Skin epidermis (tissue), 12 donors: ENCODE measurements at regions not wholly inside any gene's neighbourhood (a gene's known extent, or its start where the extent isn't known, plus 50 kb on each side); places are given as distances from the start of the nearest gene placed in this dataset.

Experiments used
- H3K27ac ChIP-seq, 21 experiments: fragments of 200-600 bp; sonication (generic) in 11 of 21; one replicate each; pipeline ENCODE4 v1.5.0; 2020; ENCODE audit warnings: mild to moderate bottlenecking in 3 of 21, inconsistent platforms in 2 of 21, moderate library complexity in 2 of 21
- H3K4me3 ChIP-seq, 7 experiments: fragments of 200-600 bp; sonication (generic) in 2 of 7; one replicate each; pipeline ENCODE4 v1.5.0; 2020; ENCODE audit warnings: inconsistent platforms in 2 of 7, mild to moderate bottlenecking in 2 of 7, moderate library complexity in 1 of 7

GRCh38 chr21:22235866-22236590, 1237.8 kb downstream of the NCAM2 start:
- Histone ChIP-seq H3K27ac (no peak overlapping the region), H3K4me3 (no peak overlapping the region)

DNA sequence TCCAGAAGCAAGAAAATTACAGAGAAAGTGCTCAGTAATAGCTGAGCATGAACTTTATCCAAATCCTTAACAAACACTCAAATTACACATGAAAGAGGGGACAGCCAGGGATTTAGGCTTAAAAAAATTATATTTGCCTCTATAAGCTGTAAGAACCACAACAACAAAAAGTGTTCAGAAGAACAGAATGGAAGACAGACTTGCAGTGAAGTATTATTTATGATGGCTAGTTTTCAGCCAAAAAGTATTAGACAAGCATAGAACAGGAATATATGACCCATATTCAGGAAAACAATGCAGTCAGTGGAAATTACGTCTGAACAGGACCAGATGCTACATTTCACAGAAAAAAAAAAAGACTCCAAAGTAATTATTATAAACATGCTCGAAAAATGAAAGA, 1246.3 kb downstream of the NCAM2 start:
- no peak overlapping the region for H3K4me3 ChIP-seq
- no peak overlapping the region for H3K27ac ChIP-seq

DNA sequence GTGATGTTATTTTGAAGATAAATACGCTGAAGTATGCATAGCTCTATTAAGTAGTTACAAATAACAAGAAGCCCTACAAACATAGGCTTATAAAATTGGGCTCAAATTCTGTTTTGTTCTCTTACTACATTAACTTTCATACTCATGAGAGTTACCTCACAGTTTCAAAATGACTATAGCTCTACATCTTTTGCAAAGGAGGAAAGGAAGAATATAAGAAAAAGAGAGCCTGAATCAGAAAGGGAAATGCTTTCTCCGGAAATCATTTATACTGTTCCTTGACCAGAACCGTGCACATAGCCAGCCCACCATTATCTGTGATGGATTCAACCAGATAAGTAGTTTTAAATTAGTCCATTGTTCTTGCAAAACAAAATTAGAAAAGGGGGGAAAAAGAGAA, 1252.1 kb downstream of the NCAM2 start:
- H3K27ac ChIP-seq: no peak overlapping the region
- no peak overlapping the region for H3K4me3 ChIP-seq

- Histone ChIP-seq H3K27ac (no peak overlapping the region), H3K4me3 (no peak overlapping the region)
These were observed 1255.6 kb downstream of the NCAM2 start for GRCh38 chr21:22253761-22254160.

DNA sequence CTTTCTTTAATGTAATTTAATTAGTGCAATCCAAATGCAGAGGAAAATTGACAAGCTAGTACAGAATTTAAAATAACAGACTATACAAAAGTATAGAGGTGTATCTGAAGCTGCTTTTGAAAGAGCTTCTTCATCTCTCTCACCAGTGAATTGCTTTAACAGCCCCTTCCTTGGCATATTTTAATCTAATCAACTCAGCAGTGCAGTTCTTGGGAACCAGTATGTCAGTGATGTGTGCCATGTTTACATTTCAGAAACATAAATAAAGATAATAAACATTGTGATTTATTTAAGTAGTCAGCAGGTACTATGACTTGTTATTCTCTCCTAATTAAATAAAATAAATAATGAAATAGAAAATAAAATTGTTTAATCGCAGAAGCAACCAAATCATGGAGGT, 1260.6 kb downstream of the NCAM2 start:
- Histone ChIP-seq H3K4me3 (no peak overlapping the region), H3K27ac (no peak overlapping the region)

DNA sequence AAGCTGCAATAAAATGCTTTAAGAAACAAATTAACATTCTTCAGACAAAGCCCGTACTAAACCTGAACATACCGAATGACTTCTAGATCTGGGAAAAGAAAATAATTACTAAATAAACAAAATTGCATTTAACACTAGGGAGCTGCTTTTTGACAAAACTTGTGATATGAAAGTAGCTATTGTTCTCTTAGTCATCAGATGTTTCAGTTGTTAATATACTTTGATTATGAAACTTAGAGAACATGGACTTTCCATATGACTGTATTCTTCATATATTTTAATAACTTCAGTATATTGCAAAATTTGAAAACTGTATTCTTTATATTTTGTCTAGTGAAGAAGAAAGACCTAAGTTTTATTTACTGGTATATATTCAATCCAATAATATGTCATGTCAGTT, 1262.1 kb downstream of the NCAM2 start:
- H3K4me3 ChIP-seq: no peak overlapping the region
- no peak overlapping the region for H3K27ac ChIP-seq

GRCh38 chr21:22263890-22264289, 1265.7 kb downstream of the NCAM2 start:
- Histone ChIP-seq H3K4me3 (no peak overlapping the region), H3K27ac (no peak overlapping the region)

- Histone ChIP-seq H3K4me3 (no peak overlapping the region), H3K27ac (no peak overlapping the region)
These were observed 1279.1 kb downstream of the NCAM2 start for GRCh38 chr21:22277341-22277740.

GRCh38 chr21:22278366-22278765, 1280.2 kb downstream of the NCAM2 start:
- H3K27ac ChIP-seq: no peak overlapping the region

DNA sequence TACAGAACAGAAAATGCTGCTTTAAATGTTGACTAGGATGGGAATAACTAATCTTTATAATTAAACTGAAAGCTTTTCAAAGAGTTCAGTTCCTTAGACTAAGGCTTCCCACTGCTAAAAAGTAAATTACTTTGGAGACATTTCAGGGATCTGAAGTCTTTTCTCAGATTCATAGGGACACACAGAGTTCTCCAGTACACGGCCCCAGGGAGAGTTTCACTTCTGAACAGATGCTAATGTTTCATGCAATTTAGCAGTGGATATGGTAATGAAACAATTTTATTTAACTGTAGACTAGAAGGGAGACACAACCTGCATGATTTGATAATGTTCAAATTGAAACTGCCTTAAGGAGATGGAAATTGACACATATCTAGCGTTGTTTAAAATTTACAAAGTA, 1282.6 kb downstream of the NCAM2 start:
- Histone ChIP-seq H3K27ac (no peak overlapping the region), H3K4me3 (no peak overlapping the region)

More at GRCh38 chr21:22278366-22278765, 1280.2 kb downstream of the NCAM2 start:
- no peak overlapping the region for H3K4me3 ChIP-seq

DNA sequence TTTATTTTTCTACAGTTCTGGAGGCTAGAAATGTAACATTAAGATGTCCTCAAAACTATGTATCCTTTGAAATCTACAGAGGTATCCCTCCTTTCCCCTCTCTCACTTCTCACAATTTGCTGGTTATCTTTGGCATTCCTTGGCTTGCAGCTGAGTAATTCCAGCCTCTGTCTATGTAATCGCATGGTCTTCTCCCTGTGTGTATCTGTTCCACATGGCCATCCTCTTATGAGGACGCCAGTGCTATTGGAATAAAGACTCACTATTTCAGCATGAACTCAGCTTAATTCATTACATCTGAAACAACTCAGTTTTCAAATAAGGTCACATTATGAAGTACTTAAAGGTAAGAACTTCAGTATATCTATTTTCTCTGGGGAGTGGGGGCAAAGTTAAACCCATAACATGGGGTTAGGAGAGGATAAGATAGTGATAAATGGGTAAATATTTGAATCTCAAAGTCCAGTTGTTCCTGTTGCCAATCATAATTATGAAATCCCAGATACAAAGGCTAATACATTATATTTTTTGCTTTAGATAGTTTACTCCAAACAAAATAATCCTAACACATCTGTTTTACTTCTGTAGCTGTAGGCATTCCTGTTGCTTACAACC, 1290.8 kb downstream of the NCAM2 start:
- Histone ChIP-seq H3K4me3 (no peak overlapping the region), H3K27ac (no peak overlapping the region)

DNA sequence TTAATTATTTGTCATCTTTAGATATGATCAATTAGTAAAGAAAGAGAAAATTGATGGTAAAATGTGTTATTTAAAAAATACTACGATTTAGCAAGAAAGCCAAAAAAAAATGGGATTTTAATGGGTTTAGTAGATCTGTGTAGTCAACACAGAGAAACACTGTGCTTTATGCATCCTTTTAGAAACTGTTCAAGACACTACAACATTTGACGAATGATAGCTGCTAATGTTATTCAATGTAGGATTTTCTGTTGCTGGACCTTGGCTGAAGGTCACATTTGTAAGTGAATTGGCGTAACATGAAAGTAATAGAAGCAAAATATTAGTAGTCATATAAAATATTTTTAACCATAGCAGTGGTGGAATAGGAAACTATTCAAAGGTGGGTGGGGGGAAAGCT, 1293.9 kb downstream of the NCAM2 start:
- Histone ChIP-seq H3K27ac (no peak overlapping the region), H3K4me3 (no peak overlapping the region)

DNA sequence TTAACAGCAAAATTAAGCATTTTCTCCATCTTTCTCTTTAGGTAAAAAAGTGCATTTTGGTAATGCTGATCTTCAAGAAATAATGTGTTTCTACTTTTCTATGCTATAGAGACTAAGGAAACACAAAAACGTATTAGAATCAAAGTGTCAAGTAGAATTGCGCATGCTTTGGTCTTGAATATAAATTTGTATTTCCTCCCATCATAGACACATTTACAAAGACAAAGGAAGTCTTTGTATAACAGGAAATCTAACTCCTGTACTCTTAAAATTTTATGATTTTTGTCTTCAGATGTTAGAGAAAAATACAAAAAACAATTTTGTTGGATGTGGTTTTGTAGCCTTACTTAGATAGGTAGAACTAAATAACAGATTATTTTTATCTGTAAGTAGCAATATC, 1299.4 kb downstream of the NCAM2 start:
- no peak overlapping the region for H3K27ac ChIP-seq
- H3K4me3 ChIP-seq: no peak overlapping the region

DNA sequence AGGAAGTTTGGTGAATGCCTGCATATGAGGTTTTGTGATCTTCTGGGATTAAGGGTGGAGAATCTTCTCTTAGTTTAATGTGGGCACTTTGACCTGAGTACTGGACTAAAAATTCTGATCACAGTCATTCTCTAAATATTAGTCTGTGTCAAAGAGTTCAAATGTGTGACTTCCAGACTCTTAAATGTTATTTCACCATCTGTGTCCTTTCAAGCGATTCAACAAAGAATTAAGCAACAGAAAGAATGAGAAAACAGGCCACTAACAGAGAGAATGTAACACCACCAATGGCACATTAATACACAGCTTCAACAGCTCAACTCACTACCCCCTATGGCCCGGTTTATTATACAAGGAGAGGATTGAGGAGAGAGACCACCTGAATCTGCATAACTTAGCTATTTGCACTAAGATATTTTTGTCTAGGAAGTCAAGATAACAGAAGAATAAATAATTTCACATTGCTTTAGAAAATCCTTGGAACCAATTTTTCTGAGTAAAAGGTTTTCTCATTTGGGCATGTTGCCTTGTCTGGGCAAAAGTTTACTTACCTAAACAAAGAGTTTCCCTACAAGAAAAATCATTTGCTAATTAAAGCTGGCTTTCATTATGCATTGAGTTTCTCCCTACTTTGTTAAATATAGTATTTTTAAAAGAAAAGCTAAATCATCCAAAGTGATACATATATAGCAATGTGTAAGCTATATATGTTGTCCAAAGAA, 1313.7 kb downstream of the NCAM2 start:
- H3K27ac ChIP-seq: no peak overlapping the region
- H3K4me3 ChIP-seq: no peak overlapping the region

- Histone ChIP-seq H3K27ac (no peak overlapping the region), H3K4me3 (no peak overlapping the region)
These were observed 1316.8 kb downstream of the NCAM2 start for GRCh38 chr21:22314963-22315362.

DNA sequence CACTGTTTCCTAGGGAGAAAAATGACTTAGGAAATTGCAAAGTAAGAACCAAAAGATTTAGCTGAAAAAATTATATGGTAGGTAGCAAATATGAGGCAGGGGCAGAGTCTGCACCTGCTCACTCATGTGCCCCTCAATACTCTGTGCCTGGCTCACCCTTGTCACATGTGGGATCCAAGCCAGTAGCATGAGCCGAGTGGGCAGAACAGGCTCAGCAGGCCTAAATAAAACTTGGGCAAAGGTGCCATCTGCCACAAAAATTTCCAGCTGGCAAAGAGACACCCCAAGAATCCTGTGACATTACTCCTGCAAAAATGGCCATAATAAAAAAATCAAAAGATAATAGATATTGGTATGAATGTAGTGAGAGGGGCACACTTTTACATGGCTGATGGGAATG, 1321.2 kb downstream of the NCAM2 start:
- Histone ChIP-seq H3K4me3 (no peak overlapping the region), H3K27ac (no peak overlapping the region)

DNA sequence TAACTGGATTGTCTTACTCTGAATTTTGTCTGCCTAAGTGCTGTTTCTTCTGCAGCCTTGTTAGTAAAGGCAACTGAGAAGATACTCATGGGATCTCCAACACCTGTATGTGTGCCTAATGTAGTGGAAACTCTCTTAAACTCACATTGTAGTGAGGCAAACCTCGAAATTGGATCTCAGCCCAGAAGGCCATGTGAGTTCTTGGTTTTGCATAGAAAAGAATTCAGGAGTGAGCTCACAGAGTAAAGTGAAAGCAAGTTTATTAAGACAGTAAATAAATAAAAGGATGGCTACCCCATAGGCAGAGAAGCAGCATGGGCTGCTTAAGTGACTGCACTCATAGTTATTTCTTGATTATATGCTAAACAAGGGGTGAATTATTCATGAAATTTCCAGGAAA, 1344.7 kb downstream of the NCAM2 start:
- no peak overlapping the region for H3K27ac ChIP-seq
- H3K4me3 ChIP-seq: no peak overlapping the region

GRCh38 chr21:22343303-22343702, 1345.1 kb downstream of the NCAM2 start:
- Histone ChIP-seq H3K27ac (no peak overlapping the region), H3K4me3 (no peak overlapping the region)

DNA sequence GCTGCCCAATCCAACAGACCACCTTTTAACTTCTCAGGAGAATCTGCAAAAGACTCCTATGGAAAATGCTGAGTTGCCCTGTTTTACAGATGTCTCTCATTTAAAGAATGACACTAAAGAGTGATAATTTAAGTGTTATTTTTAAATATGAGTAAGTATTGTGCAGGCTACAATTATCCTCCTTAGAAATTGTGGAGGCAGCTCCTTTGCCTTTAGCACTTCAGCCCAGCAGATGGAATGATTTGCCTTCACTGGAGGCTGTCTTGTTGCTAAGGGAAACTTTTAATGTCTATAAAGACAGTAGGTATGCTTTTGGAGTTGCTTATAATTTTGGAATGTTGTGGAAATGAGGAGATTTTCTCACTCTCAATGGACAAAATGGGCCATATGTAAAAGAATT, 1345.5 kb downstream of the NCAM2 start:
- Histone ChIP-seq H3K27ac (no peak overlapping the region), H3K4me3 (no peak overlapping the region)

DNA sequence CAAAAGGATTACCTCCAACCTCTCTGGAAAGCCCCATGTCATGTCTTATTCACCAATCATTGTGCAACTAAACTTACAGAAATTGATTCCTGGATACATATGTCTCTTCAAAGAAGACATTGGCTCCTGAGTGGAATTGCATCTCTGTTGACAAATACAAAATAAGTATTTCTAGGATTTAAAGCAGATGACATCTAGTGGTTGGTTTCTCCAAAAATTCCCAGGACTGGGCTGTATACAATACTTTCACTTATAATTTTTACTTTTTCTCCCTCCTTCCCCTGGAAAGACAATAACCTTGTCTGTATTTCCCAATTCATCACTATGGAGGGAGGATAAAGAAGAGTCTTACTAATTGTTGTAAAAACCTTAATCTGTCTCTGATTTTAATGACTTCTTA, 1347.4 kb downstream of the NCAM2 start:
- H3K4me3 ChIP-seq: no peak overlapping the region
- H3K27ac ChIP-seq: no peak overlapping the region

DNA sequence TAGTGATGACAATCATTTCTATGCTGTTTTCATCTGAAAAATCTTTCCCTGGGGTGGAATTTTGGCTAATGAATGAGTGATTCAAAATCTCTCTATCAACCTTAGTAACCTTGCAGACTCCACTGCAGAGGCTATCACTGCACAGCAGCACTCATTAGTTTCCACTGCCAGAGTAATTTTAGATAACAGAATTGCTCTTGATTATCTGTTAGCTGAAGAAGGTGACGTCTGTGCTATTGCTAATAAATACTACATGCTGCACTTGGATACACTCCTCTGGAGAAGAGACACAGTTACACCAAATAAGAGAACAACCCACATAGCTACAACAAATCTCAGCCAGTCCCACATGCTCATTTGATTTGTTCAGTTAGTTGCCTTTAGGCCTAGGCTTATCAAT, 1348.4 kb downstream of the NCAM2 start:
- Histone ChIP-seq H3K27ac (no peak overlapping the region), H3K4me3 (no peak overlapping the region)
